ENCODE measurements at regions not wholly inside any gene's neighbourhood (a gene's known extent, or its start where the extent isn't known, plus 50 kb on each side); places are given as distances from the start of the nearest gene placed in this dataset.

GRCh38 chr18:24936691-24937090, 415.3 kb downstream of the ZNF521 start:
- no peak overlapping the region for H3K27ac ChIP-seq
- ATAC-seq (no peak), FAIRE-seq (no peak), DNase-seq (ENCODE audit: low read depth in 1 of 2, low spot score in 1 of 2) (no peak)
- H3K4me2 ChIP-seq: no peak overlapping the region
- no peaks in the 10 kb centered on the region for H3K4me1 ChIP-seq
- WGBS (ENCODE audit: missing lambda C conversion rate): 0% methylated on average over 3 of the region's 3 CpGs
- ChIA-PET POLR2A (no interaction called here), CTCF (no interaction called here)
- no peaks in the 10 kb centered on the region for H3K9me3 ChIP-seq
- no peak overlapping the region for H3K4me3 ChIP-seq
- TF ChIP-seq EHMT2 (IDR thresholded peaks at IDR 0.05; ENCODE audit: low read depth) (no peak), CBX8 (IDR thresholded peaks at IDR 0.05) (no peak), REST (IDR thresholded peaks at IDR 0.05) (no peak), FOSL2 (IDR thresholded peaks at IDR 0.05) (no peak), FOSL2 (CRISPR knock-in tag; IDR thresholded peaks at IDR 0.05) (no peak), CBX2 (IDR thresholded peaks at IDR 0.05; ENCODE audit: borderline replicate concordance, low read depth) (no peak), SREBF2 (IDR thresholded peaks at IDR 0.05) (no peak), KDM5A (IDR thresholded peaks at IDR 0.05) (no peak), RFX5 (IDR thresholded peaks at IDR 0.05) (no peak), POLR2AphosphoS2 (conservative IDR thresholded peaks at IDR 0.05; ENCODE audit: low read length) (no peak), TFCP2L1 (CRISPR knock-in tag; IDR thresholded peaks at IDR 0.05) (no peak), RAD21 (conservative IDR thresholded peaks at IDR 0.05 in 1 of 2, IDR thresholded peaks at IDR 0.05 in 1 of 2) (no peak)

- DNase-seq (ENCODE audit: low read depth in 1 of 2, low spot score in 1 of 2): no peak
- WGBS (ENCODE audit: missing lambda C conversion rate): 19% methylated on average over 3 of the region's 5 CpGs
- H3K9me3 ChIP-seq: no peaks in the 10 kb centered on the region
- ChIA-PET POLR2A (no interaction called here), CTCF (no interaction called here)
- no peaks in the 10 kb centered on the region for H3K4me1 ChIP-seq
- no peak overlapping the region for H3K4me2 ChIP-seq
- no peak overlapping the region for H3K27ac ChIP-seq
- no peak for FAIRE-seq
- H3K4me3 ChIP-seq: no peak overlapping the region
- ATAC-seq: no peak
- TF ChIP-seq ESRRA (IDR thresholded peaks at IDR 0.05; ENCODE audit: borderline replicate concordance, low read length): no peak
- TF ChIP-seq SREBF2 (IDR thresholded peaks at IDR 0.05): no peak
- no peak for TF ChIP-seq BCL3 (IDR thresholded peaks at IDR 0.05)
- no peak for TF ChIP-seq FOSB (CRISPR knock-in tag; IDR thresholded peaks at IDR 0.05)
- TF ChIP-seq FOXS1 (CRISPR knock-in tag; IDR thresholded peaks at IDR 0.05): no peak
- no peak for TF ChIP-seq USF2 (IDR thresholded peaks at IDR 0.05)
- TF ChIP-seq SMC3 (IDR thresholded peaks at IDR 0.05): no peak
- TF ChIP-seq BHLHE40 (IDR thresholded peaks at IDR 0.05; ENCODE audit: low read depth, low read length): no peak
- TF ChIP-seq JUN (IDR thresholded peaks at IDR 0.05): no peak
- no peak for TF ChIP-seq REST (IDR thresholded peaks at IDR 0.05)
- TF ChIP-seq ELK1 (IDR thresholded peaks at IDR 0.05; ENCODE audit: low read depth, low read length): no peak
- no peak for TF ChIP-seq ZSCAN20 (CRISPR knock-in tag; IDR thresholded peaks at IDR 0.05)
- no peak for TF ChIP-seq CTCF (IDR thresholded peaks at IDR 0.05)
- TF ChIP-seq POLR2A (IDR thresholded peaks at IDR 0.05; ENCODE audit: low read length): no peak
- TF ChIP-seq CHD2 (IDR thresholded peaks at IDR 0.05; ENCODE audit: low read length, partially characterized antibody): no peak
- TF ChIP-seq HOXB13 (CRISPR knock-in tag; IDR thresholded peaks at IDR 0.05; ENCODE audit: low read depth): no peak
- TF ChIP-seq HOXB5 (CRISPR knock-in tag; IDR thresholded peaks at IDR 0.05): no peak
Measured at GRCh38 chr18:24937639-24938275, 414.2 kb downstream of the ZNF521 start.

Data from A549 (cell line).